GM19328 (cell line): ENCODE measurements at regions not wholly inside any gene's neighbourhood (a gene's known extent, or its start where the extent isn't known, plus 50 kb on each side); places are given as distances from the start of the nearest gene placed in this dataset.

Experiments used
- ATAC-seq: cut with Tn5 transposase; IDR thresholded peaks from one replicate; pipeline ENCODE4 v1.9.1; 2021; ENCODE audit warnings: mild to moderate bottlenecking, moderate library complexity; ENCODE audit not compliant: unreplicated experiment

DNA sequence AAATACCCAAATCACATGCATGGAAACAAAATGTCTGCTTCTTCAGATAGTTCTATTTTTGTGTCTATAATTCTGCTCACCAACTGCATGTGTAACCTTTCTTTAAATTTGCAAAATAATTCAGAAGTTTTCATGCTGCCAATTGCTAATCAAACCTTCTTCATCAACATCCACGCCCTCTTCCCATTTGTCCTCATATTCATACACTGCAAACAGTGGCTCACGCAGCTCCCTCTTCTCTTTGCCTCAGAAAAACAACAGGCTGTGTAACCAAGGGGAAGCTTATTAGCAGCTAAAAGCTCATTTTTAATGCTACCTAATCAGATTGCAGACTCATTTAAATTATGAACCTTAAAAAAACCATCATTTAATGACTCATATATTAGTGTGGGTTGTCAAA, 555.0 kb upstream of the EPHA7 start:
- ATAC-seq, result no peak

- no peak for ATAC-seq
Measured at GRCh38 chr6:93972791-93973190, 553.4 kb upstream of the EPHA7 start.

- no peak for ATAC-seq
Measured at GRCh38 chr6:93970684-93971083, 551.3 kb upstream of the EPHA7 start.

GRCh38 chr6:93968126-93968525, 548.8 kb upstream of the EPHA7 start:
- no peak for ATAC-seq

- ATAC-seq, result no peak
Measured at GRCh38 chr6:93964926-93965325, 545.6 kb upstream of the EPHA7 start.

GRCh38 chr6:93964321-93964720, 545.0 kb upstream of the EPHA7 start:
- no peak for ATAC-seq

DNA sequence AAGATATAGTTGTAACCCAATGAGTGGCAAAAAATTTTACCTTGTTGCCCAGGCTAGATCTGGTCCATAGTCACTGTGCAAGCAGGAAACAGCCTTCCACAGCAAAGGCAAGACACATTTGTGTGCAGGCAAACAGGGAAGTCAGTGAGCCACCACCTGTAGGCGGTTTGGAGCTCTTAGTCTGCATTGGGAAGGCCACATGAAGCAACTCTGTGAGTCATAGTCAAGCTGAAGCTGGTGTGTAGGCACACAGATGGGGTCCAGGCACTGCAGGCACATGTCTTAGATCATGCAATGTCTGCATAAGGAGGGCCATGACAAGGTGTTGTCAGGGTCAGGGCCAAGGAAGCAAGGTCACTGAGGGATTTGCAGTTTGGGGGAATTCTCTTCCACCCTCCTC, 543.2 kb upstream of the EPHA7 start:
- ATAC-seq, result no peak

- no peak for ATAC-seq
Measured at GRCh38 chr6:93954584-93954983, 535.2 kb upstream of the EPHA7 start.

- ATAC-seq, result no peak
Measured at GRCh38 chr6:93943661-93944060, 524.3 kb upstream of the EPHA7 start.

- no peak for ATAC-seq
Measured at GRCh38 chr6:93940381-93940780, 521.0 kb upstream of the EPHA7 start.

DNA sequence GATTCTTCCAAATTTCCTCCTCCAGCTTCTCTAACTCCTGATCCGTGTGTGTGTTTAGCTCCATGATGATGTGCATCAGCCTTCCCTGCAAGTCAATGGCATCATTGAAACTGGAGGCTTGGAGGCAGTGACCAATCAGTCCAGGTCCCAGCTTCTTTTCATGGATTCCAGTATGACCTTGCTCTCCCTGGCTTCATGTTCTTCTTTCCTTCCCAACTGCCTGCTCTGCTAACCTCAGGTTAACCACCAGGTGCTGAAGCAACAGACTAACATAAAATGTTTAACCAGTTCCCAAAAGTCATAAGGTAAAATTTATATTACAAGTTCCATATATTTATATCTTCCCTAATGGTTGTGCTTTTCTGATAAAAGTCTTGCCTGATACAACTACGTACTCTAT, 512.8 kb upstream of the EPHA7 start:
- no peak for ATAC-seq

- no peak for ATAC-seq
Measured at GRCh38 chr6:93927731-93928130, 508.4 kb upstream of the EPHA7 start.

GRCh38 chr6:93919365-93919764, 500.0 kb upstream of the EPHA7 start:
- no peak for ATAC-seq

DNA sequence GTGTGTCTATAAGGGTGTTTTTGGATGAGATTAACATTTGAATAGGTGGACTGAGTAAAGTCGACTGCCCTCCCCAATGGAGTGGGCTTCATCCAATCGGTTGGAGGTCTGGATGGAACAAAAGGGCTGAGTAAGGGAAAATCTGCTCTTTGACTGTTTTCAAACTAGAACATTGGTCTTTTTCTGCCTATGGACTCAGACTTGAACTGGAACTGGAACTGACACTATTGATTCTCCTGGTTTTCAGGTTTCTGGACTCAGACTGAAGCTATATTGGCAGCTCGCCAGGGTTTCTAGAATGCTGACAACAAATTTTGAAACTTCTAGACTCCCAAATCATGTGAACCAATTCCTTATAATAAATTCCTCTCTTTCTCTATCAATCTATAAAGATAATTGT, 498.9 kb upstream of the EPHA7 start:
- ATAC-seq, result no peak

GRCh38 chr6:93917216-93917615, 497.9 kb upstream of the EPHA7 start:
- no peak for ATAC-seq

DNA sequence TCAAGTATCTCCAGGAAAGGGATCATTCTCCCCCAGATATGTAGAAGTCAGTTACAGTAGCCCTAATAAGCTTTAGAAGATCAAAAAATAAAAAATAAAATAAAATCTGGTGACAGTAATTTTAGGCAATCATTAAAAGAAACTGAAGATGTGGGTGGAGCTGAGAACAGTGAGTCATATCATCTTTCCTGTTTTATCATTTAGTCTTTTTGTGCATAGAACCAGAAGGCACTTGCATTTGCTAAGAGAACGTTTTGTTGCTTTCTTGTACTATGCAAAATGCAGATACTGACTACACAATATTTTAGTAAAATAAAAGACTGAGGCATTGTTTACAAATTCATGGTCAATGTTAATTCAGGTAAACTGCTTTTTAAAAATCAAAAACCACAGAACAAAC, 497.4 kb upstream of the EPHA7 start:
- no peak for ATAC-seq

- no peak for ATAC-seq
Measured at GRCh38 chr6:93915961-93916360, 496.6 kb upstream of the EPHA7 start.

DNA sequence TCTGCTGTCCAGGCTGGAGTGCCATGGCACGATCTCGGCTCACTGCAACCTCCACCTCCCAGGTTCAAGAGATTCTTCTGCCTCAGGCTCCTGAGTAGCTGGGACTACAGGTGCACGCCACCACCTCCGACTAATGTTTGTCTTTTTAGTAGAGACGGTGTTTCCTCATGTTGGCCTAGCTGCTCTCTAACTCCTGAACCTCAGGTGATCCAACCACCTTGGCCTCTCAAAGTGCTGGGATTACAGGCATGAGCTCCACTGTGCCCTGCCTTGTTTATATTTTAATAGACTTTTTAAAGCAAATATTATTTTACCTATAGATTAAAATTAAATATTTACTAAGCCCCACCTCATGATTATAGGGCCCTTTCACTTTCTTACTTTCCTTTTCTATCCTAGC, 483.2 kb upstream of the EPHA7 start:
- ATAC-seq, result no peak

GRCh38 chr6:93900142-93900541, 480.8 kb upstream of the EPHA7 start:
- ATAC-seq, result no peak

DNA sequence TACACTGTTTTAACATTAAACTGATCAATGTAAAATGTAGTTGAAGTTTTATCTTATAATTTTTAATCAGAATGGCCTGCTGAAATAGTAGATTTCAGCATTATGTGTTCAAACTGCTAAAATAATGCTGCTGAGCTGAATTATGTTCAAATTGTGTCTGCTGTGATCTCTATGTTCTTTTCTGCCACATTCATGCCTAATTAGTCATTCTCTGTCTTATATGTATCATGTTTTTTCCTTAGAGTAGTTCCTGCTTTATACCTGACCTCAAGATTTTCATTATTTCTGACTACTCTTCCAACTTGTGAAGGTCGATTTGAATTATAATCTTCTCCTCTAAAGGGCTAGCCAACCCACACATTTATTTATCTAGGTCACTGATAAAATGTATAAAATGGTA, 476.7 kb upstream of the EPHA7 start:
- no peak for ATAC-seq

- ATAC-seq, result no peak
Measured at GRCh38 chr6:93894521-93894920, 475.2 kb upstream of the EPHA7 start.

DNA sequence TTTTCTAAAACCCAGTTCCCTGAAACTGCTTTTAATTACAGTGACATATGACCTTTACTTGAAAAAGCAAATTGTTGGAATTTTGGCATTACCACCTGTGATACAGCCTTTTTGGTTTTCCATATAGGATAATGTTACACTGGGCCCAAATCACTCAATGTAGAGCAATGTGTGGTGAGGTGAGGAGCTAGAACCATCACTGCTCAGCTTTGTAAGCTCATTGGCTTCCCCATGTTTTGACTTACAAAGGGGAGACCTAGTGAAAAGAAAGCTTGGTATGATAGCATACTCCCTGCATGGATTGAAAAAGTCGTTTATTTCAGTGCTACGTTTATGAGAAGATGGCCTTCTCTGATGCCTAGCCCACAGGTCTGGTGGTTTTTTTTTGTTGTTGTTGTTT, 470.4 kb upstream of the EPHA7 start:
- no peak for ATAC-seq

DNA sequence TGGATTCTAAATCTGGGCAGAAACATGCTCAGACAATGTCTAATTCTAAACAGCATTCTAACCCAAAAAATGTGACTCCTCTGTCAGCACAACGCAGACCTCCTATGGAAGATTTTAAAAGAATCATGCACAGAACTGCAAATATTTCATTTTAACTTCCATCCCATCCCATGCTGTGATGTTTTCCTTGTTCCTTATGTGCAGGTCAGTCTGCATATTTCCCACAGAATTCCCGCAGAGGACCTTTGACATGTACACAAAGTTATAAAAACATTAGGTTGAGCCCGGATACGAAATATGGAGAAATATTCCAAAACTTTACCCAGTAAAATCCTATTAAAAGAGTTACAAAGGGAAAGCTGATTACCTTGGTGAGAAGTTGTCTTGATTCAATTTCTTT, 467.1 kb upstream of the EPHA7 start:
- no peak for ATAC-seq

DNA sequence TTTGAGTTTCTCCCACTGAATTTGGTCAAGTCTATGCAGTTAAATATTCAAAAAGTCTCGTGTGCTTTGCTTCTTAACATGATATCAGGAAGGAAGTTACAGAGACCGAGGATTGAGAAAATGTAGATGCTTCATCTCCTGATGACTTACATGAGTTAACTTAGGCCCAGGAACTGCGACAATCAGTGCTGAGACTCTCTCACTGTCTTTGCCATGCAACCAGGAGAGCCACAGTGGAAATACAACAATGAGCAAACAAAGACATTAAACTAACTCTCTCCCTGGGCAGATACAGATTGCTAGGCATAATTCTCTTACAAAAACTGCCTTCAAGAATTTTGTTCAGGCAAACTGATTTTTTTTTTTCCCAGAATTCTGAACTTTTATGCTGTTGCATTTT, 440.6 kb upstream of the EPHA7 start:
- ATAC-seq, result no peak
